Endothelial cell of umbilical vein (primary cell): ENCODE measurements at regions not wholly inside any gene's neighbourhood (a gene's known extent, or its start where the extent isn't known, plus 50 kb on each side); places are given as distances from the start of the nearest gene placed in this dataset.

Experiments
- BruUV-seq: library from RNA; stranded (reverse); fragments of 400-500 nt; replicated peaks from 2 replicates; lab custom pipeline; 2021; lab: Mats Ljungman, UMichigan
- CTCF ChIA-PET: fragments of 300-600, 350-600 bp; sonication (Branson Sonifier 250); formaldehyde crosslinking; loops from one replicate; lab custom pipeline; 2021; ENCODE audit warnings: antibody characterized with exemption, inconsistent platforms; lab: Charles Lee
- POLR2A ChIA-PET: fragments of 300-600, 350-600 bp; sonication (Branson Sonifier 250); formaldehyde crosslinking; loops from one replicate; lab custom pipeline; 2021; ENCODE audit warnings: antibody characterized with exemption, inconsistent platforms; lab: Charles Lee
- DNase-seq: peaks from one replicate; pipeline ENCODE4 v3.0.0-alpha.2; 2011; ENCODE audit warnings: low read depth, low spot score
- FAIRE-seq: peaks from 2 replicates; lab custom pipeline; 2011; peaks lifted over from hg19 to GRCh38; lab: Jason Lieb, UNC
- H2AFZ ChIP-seq: 2 replicates; pipeline ENCODE4 v1.6.0; 2012; ENCODE audit warnings: low read depth, low read length, control low read depth, inconsistent platforms
- H3K27ac ChIP-seq: 2 replicates; pipeline ENCODE4 v1.5.1; 2011; ENCODE audit warnings: low read depth, mild to moderate bottlenecking, control low read depth, low read length, moderate library complexity; ENCODE audit not compliant: insufficient read depth
- H3K27me3 ChIP-seq, 2 experiments: 2 replicates each; pipeline versions ENCODE4 v1.6.0 to v1.6.1; 2011; ENCODE audit warnings: low read length in 2 of 2, mixed read lengths in 1 of 2; ENCODE audit not compliant: control insufficient read depth in 2 of 2, insufficient read depth in 2 of 2
- H3K36me3 ChIP-seq, 2 experiments: 2 replicates in 1 of 2; 3 replicates in 1 of 2; pipeline ENCODE4 v1.5.1; 2011; ENCODE audit warnings: low read length in 2 of 2, mild to moderate bottlenecking in 1 of 2, moderate library complexity in 1 of 2; ENCODE audit not compliant: control insufficient read depth in 2 of 2, insufficient read depth in 2 of 2; ENCODE audit errors: extremely low read depth in 1 of 2
- H3K4me1 ChIP-seq: 3 replicates; pipeline ENCODE4 v1.5.1; 2011; ENCODE audit warnings: mild to moderate bottlenecking, low read length; ENCODE audit not compliant: control insufficient read depth, insufficient read depth; ENCODE audit errors: extremely low read depth
- H3K4me2 ChIP-seq: 2 replicates; pipeline ENCODE4 v1.6.1; 2011; ENCODE audit warnings: low read length, control low read depth, mixed read lengths; ENCODE audit not compliant: insufficient read depth
- H3K4me3 ChIP-seq, 3 experiments: fragments of 200-600 bp in 1 of 3; sonication (generic), shearing (Covaris generic) in 1 of 3; replicated peaks in 1 of 3; 2 replicates each; pipeline ENCODE4 v1.5.1; 2011 to 2016; ENCODE audit warnings: control low read depth in 3 of 3, low read length in 3 of 3, mild to moderate bottlenecking in 2 of 3, inconsistent platforms in 1 of 3, low read depth in 1 of 3, moderate library complexity in 1 of 3; ENCODE audit not compliant: insufficient read depth in 1 of 3
- H3K79me2 ChIP-seq: 2 replicates; pipeline ENCODE4 v1.6.0; 2012; ENCODE audit warnings: low read length, inconsistent platforms; ENCODE audit not compliant: control insufficient read depth, insufficient read depth
- H3K9ac ChIP-seq: replicated peaks from 2 replicates; pipeline ENCODE3; 2011; ENCODE audit warnings: low read length, control low read depth; ENCODE audit not compliant: insufficient read depth; ENCODE audit errors: extremely low read depth
- H3K9me1 ChIP-seq: replicated peaks from 3 replicates; pipeline ENCODE4 v1.6.0; 2011; ENCODE audit warnings: mild to moderate bottlenecking, low read length; ENCODE audit not compliant: control insufficient read depth, insufficient read depth; ENCODE audit errors: extremely low read depth
- H3K9me3 ChIP-seq: replicated peaks from 2 replicates; pipeline ENCODE4 v1.5.1; 2012; ENCODE audit warnings: low read length, inconsistent platforms; ENCODE audit not compliant: control insufficient read depth, insufficient read depth
- H4K20me1 ChIP-seq: replicated peaks from 2 replicates; pipeline ENCODE3; 2011; ENCODE audit warnings: mild to moderate bottlenecking, low read length; ENCODE audit not compliant: control insufficient read depth, insufficient read depth; ENCODE audit errors: extremely low read depth
- EZH2 ChIP-seq: IDR thresholded peaks from 2 replicates; pipeline ENCODE4 v1.6.1; 2012; ENCODE audit warnings: borderline replicate concordance, low read depth, mild to moderate bottlenecking, moderate library complexity, low read length, inconsistent platforms; ENCODE audit not compliant: severe bottlenecking
- FOS ChIP-seq: IDR thresholded peaks from 2 replicates; pipeline ENCODE4 v1.6.1; 2011; ENCODE audit warnings: mild to moderate bottlenecking, low read length, moderate library complexity, borderline replicate concordance; ENCODE audit not compliant: insufficient read depth
- GATA2 ChIP-seq: IDR thresholded peaks from 2 replicates; pipeline ENCODE4 v1.7.0; 2011; ENCODE audit warnings: low read depth, mild to moderate bottlenecking, moderate library complexity, mixed read lengths, low read length; ENCODE audit not compliant: insufficient read length, insufficient read depth
- JUN ChIP-seq: IDR thresholded peaks from 2 replicates; pipeline ENCODE4 v1.6.1; 2011; ENCODE audit warnings: borderline replicate concordance, low read depth; ENCODE audit not compliant: insufficient read length, insufficient read depth
- MYC ChIP-seq: IDR thresholded peaks from one replicate; pipeline ENCODE4 v1.6.1; 2011; ENCODE audit warnings: mild to moderate bottlenecking, low read depth, low read length
- POLR2A ChIP-seq: IDR thresholded peaks from 2 replicates; pipeline ENCODE4 v1.6.1; 2012; ENCODE audit warnings: low read depth, mild to moderate bottlenecking, control low read depth, low read length
- POLR2AphosphoS5 ChIP-seq: IDR thresholded peaks from 2 replicates; pipeline ENCODE4 v1.6.1; 2012; ENCODE audit warnings: low read depth, mild to moderate bottlenecking, control low read depth, low read length, moderate library complexity; ENCODE audit not compliant: insufficient read depth
- dilution Hi-C: fragments of 300-500 bp; cut with MboI; formaldehyde crosslinking; loops from one replicate; pipeline ENCODE4 v1.15.0; 2019; ENCODE audit warnings: low sequenced_read_pairs; ENCODE audit not compliant: extremely low pct_ligation_motif_present
- intact Hi-C: fragments of 100-400 bp; cut with micrococcal nuclease; formaldehyde crosslinking; loops from one replicate; pipeline ENCODE4 v1.10.0; 2022
- TF ChIP-seq, protein P1 (sequence below): IDR thresholded peaks from 2 replicates; pipeline ENCODE4 v1.6.1; 2011; ENCODE audit not compliant: insufficient read depth, insufficient read length
- TF ChIP-seq, protein P2 (sequence below), 2 donors: IDR thresholded peaks; 1 replicate in 1 of 2; 2 replicates in 1 of 2; pipeline ENCODE4 v1.5.1; 2011; ENCODE audit warnings: low read length in 2 of 2, mild to moderate bottlenecking in 2 of 2, moderate library complexity in 2 of 2, control low read depth in 1 of 2, inconsistent platforms in 1 of 2, low read depth in 1 of 2; ENCODE audit not compliant: insufficient read depth in 1 of 2; ENCODE audit errors: extremely low read depth in 1 of 2

DNA sequence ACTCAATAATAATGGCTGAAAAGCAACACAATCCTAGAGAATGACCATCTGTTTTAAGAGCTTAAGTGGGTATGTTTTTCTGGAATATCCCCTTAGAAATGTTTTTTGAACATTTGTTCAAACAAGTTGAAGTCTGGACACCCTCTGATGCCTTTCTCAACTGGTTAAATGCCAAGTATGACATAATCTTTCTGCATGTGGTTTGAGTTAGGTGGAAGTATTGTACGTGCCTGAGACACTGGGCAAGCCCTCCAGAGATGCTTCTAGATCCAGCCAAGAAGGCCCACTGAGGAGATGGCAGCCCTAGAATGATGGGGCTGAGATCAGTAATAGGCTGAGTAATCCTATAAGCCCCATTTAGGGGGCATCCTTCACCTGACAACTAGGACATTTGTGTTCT is 493.1 kb downstream of the MAGEE1 start:
- DNase-seq (no peak), FAIRE-seq (no peak)
- H3K9me3 ChIP-seq, result no peaks in the 10 kb centered on the region
- H3K9ac ChIP-seq, result no peak overlapping the region
- H3K27ac ChIP-seq, result no peak overlapping the region
- ChIA-PET CTCF (no interaction called here), POLR2A (no interaction called here)
- no peaks in the 10 kb centered on the region for H3K27me3 ChIP-seq
- BruUV-seq, result no TSS peak
- no peak for TF ChIP-seq EZH2
- TF ChIP-seq FOS, result no peak
- TF ChIP-seq JUN, result no peak
- TF ChIP-seq, protein P1, sequence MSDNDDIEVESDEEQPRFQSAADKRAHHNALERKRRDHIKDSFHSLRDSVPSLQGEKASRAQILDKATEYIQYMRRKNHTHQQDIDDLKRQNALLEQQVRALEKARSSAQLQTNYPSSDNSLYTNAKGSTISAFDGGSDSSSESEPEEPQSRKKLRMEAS, result no peak
- TF ChIP-seq MYC, result no peak
- no peak for TF ChIP-seq GATA2
- no peak for TF ChIP-seq POLR2AphosphoS5
- no peak for TF ChIP-seq POLR2A
- TF ChIP-seq, protein P2, sequence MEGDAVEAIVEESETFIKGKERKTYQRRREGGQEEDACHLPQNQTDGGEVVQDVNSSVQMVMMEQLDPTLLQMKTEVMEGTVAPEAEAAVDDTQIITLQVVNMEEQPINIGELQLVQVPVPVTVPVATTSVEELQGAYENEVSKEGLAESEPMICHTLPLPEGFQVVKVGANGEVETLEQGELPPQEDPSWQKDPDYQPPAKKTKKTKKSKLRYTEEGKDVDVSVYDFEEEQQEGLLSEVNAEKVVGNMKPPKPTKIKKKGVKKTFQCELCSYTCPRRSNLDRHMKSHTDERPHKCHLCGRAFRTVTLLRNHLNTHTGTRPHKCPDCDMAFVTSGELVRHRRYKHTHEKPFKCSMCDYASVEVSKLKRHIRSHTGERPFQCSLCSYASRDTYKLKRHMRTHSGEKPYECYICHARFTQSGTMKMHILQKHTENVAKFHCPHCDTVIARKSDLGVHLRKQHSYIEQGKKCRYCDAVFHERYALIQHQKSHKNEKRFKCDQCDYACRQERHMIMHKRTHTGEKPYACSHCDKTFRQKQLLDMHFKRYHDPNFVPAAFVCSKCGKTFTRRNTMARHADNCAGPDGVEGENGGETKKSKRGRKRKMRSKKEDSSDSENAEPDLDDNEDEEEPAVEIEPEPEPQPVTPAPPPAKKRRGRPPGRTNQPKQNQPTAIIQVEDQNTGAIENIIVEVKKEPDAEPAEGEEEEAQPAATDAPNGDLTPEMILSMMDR (IDR thresholded peaks at IDR 0.05; ENCODE audit: extremely low read depth in 1 of 2, insufficient read depth in 1 of 2, low read depth in 1 of 2, low read length in 2 of 2), result no peak
- dilution Hi-C loops, result no loop called here
- H3K79me2 ChIP-seq, result no peaks in the 10 kb centered on the region
- no peaks in the 10 kb centered on the region for H3K36me3 ChIP-seq
- intact Hi-C loops, result no loop called here
- H3K4me2 ChIP-seq, result no peak overlapping the region
- no peaks in the 10 kb centered on the region for H3K9me1 ChIP-seq
- H3K4me3 ChIP-seq, result no peak overlapping the region
- no peak overlapping the region for H2AFZ ChIP-seq
- H4K20me1 ChIP-seq, result no peaks in the 10 kb centered on the region
- no peaks in the 10 kb centered on the region for H3K4me1 ChIP-seq
